ENCODE measurements at regions not wholly inside any gene's neighbourhood (a gene's known extent, or its start where the extent isn't known, plus 50 kb on each side); places are given as distances from the start of the nearest gene placed in this dataset.
"Not testable (repeated sequence)": the region's sequence is repeated elsewhere in the genome, so short reads cannot be mapped to it uniquely, and the experiment has no call there.

DNA sequence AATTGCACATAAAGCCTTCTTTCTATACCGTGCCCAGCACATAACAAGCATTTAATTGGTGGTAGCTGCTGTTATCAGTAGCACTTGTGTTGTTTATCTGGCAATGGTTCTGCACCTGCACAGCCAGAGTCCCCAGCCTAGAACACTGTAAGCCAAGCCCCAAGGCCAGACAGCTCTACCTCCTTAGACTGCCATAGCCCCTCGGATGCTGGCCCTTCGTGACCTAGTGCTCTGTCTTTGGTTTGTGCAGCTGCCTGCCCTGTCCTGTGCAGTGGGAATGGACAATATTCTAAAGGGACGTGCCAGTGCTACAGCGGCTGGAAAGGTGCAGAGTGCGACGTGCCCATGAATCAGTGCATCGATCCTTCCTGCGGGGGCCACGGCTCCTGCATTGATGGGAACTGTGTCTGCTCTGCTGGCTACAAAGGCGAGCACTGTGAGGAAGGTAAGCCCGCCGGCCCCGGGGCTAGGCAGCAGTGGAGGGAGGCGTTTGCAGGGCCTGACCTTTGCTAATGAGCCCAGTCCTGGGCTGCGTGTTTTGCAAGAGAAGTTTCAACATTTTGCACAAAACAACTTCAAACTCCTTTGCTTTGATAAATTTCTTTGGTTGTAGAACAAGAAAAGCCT lies 173.3 kb upstream of the WWC1 start:
- DNase-seq = no peak

DNA sequence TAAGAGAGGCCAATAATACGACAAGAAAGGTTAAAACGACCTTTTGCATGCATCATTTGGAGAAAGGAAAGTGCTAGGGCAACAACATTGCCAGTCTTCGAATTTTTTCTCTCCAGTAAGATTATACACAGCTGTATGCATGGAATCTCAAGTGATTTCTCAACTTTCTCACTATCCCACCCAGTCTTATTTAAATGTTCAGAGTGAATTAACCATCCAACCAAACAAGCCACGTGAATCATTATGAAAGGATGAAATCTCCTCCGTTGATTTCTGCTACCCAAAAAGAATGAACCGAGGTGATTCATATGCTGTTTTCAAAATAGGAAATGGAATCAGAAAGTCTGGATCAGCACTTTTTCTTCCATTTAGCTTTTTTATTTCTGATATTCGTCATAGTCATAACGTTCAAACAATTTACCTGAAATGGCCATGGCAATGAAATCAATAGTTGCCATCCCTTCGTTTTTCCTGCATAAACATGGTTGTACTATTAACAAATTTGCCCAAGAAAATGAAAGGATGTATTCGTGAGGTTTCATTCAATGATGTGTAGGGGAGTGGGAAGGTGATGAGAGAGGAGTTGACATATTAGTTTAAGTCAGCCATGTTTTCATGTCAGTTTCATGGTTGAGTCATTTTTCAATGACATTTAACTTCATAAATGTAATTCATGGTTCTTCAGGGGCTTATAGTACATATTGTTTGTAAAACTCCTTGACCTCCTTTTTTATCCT lies 170.9 kb upstream of the WWC1 start:
- DNase-seq = no peak

DNA sequence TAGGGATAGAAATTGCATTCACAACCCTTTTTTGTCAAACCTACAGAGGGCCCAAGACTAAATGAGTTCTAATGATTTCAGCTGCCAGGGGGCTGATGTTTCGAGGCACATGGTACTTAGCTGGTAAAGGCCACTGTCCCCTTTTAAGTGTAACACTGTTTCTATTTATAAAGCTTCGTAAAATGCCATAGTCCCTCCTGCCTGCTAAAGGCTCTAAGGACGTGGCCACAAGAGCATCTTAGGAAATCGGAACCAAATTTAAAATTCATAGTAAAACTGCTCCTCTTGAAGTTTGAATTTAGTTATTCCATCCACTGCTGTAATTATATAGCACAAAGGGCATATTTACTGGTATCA lies 170.3 kb upstream of the WWC1 start:
- DNase-seq = no peak

DNA sequence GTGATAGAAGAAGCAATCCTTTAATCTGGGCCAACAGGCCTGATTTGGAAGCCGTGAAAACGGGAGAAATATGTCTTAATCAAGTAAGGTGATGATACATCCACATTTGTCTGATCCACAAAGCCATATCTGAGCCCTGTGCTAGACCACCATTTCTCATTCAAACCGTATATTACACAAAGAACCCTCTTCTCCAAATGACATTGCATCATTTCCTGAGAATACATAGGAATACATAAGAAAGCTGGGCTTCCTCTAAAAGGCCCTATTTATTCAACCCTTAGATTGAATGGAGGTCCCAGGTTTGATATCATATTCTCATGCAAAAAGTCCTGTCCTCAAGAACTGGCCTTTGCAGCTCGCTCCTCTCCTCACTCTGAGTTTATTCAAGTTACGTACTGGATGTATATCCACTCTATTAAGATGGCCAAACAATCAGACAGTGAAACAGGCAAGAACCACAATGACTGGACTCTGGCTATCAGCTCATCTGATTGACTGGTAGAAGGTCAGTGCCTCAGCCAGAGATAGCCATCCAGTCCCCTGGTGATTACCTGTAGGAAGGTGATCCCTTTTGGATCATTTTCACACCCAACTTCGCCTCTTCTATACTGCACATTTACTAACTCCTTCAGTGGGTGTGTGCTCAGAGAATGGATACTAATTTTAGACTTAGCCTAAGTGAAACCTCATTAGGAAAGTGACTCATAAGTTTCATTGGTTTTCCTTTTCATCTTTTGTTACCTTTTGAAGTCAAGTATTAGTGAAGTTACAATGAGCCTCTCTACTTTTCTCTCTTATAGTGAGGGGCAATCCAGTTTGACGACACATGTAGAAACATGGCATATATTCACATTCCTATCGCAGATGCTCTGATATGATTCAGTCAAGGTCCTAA lies 167.6 kb upstream of the WWC1 start:
- DNase-seq = no peak

DNA sequence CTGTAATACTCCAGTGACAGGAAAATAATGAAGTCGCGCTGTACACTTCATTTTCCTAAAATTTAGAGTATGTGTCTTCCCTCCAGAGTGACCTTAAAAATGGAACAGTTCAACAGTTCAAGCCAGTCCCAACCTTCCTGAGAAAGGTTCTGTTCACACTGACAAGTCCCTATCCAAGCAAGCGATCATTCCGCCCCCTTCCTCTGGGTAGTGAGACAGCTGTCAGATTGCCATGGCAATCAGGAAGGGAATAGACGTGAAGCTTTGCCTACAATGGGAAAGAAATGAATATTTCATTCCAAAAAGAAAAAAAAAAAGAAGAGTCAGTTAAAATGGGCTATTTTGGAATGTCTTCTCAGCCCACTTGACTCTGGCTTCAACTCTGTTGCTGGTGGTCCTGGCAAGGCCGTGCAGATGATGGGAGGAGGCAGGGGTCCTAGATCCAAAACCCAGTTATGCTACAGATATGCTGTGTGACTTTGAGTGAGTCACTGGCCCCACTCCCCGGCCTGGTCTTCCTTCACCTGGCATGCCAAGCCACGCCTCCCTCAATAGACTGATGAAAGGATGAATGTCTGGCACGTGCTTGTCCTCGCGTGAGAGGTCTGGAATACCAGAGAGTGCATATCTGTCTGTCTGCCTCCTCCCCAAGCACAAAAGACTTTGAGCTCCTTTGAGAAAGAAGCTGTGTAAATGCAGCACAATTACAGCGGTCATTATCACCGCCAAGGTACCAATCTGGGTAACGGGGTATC lies 165.8 kb upstream of the WWC1 start:
- DNase-seq = no peak

DNA sequence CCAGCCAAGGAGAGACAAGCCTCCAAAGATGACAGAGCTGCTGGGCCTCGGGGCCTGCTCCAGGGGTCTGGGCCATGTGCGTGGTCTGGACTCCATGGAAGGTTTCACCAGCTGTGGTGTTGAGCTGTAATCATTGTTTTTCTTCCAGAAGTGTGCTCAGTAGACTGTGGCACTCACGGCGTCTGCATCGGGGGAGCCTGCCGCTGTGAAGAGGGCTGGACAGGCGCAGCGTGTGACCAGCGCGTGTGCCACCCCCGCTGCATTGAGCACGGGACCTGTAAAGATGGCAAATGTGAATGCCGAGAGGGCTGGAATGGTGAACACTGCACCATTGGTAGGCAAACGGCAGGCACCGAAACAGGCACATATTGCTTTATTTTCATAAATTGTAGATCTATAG lies 164.8 kb upstream of the WWC1 start:
- no peak for DNase-seq

DNA sequence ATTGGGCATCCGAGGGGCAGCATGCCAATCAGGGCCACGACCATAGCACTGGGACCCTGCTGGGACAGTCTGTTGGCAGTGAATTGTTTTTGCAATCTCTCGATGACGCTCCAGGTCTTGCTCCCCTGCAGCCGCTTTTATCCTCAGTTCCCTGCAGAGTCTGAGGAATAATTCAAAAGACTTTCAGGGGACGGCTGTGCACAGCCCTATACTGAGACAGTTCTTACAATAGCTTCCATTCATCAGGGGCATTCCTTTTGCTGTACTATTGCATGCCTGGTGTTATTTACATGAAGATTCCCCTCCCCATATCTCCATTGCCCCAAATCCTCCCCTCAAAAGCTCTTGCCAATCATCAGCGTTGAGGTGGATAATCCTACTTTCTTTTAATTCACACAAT lies 163.3 kb upstream of the WWC1 start:
- no peak for DNase-seq

DNA sequence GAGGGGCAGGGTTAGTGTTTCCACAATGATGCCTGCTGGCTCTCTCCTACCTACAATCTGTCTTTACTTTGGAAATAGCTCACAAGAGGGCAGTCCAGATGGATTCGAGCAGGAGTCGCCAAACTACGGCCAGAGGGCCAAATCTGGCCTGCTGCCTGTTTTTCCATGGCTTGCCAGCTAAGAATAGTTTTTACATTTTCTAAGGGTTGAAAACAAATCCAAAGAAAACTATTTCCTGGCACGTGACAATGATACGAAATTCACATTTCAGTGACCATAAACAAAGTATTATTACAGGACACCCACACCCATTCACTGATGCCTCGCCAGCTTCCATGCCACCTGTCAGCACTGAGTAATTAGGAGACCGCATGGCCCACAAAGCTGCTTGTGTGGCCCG lies 162.9 kb upstream of the WWC1 start:
- no peak for DNase-seq

DNA sequence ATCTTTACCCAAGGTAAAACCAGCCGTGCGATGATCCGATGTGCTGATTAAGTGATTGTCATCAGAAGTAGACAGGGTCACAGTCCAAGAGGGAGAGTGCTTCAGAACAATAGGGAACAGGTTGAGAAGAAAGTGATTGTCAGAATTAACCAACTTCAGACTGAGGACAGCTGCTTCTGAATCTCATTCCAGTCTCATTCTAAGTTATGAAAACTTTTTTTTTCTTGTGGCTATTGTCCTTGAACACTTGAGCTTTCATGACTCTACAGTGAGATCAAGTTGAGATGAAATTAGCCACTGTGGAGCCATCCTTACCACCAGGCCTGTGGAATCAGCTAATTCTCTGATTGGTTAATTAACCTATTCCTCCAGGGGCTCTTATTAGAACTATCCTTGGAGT lies 159.9 kb upstream of the WWC1 start:
- DNase-seq = no peak

DNA sequence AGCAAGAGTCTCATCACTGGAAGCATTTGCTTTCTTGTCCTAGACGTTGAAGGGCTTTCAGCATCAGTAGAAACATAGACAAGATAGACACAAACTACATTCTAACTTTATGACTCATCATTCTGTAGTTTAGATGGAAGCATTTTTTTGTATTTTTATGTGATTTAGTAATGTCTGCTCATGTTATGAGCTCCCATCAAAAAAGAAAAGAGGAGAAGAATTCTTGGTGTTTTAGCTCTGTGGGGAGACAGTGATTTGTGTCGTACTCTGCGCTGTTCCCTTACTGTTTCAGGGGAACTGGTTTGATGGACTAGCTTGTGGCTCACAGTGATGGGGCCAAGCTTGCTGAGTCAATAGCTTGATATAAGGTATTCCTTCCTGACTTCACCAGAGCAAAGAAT lies 159.2 kb upstream of the WWC1 start:
- no peak for DNase-seq

DNA sequence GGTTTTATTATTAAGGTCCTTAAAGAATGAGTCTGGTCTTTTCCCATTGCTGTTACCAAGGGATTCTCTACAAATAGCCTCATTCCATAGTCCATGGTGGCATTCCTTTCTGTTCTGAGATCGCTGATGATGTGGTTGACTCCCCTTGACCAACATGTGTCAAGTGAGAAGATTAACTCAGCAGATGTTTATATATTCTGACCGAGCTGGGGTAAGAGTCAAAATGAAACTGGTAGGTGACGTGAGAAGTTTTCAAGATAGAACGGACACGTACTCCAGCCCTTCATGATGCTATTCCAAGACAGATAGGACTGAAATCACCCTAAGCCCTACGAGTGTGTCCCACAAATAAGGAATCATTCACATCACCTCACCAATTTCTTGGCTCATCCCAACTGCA lies 155.5 kb upstream of the WWC1 start:
- no peak for DNase-seq

DNA sequence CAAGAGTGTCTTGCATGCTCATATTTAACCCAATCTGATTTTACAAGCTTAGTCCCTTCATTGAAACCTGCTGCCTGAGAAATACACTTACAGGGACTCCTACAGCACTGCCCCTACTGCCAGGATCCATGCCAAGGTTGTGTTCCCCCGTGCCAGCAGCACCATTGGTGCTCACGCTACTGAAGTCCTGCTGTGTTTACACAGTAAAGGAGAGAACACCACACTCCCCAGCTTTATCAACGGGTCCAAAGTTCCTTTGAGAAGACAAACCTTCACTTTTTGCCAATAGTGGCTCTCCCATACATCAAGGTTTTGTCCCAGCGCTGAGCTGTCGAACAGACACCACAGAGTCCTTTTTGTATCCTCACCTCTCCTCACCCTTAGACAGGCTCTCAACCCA lies 155.1 kb upstream of the WWC1 start:
- no peak for DNase-seq

DNA sequence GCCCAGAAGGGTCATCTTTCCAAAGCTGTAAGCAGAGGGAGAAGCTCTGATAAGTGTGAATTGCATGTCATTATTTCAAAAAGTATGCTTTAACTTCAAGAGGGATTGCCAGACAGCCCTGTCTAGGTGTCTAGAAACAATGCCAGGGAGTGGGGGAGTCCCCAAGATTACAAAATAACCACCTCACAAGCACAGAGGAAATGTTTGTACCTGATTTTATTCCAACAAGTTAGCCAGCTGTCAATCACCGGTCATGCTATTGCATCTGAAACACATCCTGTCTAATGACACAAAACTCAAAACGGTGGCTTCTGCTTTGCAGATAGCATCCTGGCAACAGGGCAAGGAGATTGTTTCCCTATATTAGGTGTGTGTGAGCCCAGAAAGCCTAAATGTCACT lies 154.2 kb upstream of the WWC1 start:
- no peak for DNase-seq

DNA sequence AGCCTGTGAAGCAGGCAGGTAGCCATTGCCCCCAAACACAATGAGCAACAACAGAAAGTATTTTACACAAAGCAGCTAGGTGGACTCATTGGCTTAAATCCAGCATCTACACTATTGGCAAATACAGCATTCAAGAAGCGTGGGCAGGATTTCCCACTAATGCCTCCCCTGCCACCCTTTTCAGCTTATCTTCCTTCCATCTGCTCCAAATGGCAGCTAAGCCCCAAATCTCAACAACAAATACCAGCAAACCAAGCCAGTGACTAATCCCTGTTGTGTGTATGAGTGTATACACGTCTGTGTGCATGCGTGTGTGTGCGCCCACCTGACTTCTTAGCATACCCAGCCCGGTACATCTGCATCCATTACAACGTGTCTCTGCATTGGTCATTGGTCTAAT lies 151.2 kb upstream of the WWC1 start:
- DNase-seq = no peak

DNA sequence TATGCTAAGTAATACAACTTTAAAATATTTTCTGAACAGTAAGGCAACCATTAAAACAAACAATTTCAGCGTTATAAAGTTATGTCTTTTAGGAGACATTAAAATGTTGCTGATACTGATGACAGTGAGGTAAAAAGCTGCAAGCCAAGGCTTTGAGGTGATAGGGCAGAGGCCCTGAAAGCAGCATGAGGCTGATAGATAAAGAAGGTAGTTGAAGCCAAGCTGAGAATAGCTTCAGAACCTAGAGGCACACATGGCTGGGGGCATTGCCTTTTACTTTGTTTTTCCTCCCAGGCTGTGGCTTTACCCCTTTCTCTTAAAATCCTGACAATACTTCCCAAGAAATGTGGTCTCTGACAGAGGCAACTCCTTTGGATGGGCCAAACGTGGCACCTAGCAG lies 149.0 kb upstream of the WWC1 start:
- no peak for DNase-seq

DNA sequence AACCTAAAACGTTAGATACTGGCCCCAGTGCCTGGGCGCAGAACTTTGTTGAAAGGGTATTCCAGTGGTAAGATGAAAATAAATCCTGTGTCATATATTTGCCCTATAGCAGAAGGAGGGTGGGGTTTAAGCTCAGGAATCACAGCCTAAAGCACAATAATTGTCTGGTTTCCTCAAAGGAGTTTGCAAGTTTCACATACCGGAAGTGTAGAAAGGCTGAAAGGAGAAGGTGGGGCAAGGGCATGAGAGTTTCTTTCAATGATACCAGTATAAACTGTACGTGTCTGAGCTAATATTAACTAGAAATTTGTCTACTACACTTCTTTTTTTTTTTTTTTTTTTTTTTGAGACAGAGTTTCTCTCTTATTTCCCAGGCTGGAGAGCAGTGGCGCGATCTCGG lies 147.9 kb upstream of the WWC1 start:
- not testable (repeated sequence) for DNase-seq

DNA sequence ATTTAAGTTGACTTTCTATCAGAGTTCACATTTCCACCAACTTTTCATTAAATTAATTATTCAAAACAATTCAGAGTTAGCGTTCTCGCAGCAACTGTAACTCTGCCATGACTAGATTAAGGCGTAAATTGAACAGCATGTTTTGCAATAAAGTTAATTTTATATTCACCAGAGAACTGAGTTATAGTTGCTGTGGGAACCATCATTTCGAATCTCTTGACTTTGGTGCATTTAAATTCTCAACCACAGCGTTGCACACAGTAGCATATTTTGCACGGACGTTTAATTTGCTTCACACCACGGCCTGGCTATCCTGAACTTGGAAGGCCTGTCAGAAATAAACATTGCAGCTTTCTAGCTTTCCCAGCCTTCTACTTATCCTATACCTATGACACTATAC lies 144.3 kb upstream of the WWC1 start:
- no peak for DNase-seq

DNA sequence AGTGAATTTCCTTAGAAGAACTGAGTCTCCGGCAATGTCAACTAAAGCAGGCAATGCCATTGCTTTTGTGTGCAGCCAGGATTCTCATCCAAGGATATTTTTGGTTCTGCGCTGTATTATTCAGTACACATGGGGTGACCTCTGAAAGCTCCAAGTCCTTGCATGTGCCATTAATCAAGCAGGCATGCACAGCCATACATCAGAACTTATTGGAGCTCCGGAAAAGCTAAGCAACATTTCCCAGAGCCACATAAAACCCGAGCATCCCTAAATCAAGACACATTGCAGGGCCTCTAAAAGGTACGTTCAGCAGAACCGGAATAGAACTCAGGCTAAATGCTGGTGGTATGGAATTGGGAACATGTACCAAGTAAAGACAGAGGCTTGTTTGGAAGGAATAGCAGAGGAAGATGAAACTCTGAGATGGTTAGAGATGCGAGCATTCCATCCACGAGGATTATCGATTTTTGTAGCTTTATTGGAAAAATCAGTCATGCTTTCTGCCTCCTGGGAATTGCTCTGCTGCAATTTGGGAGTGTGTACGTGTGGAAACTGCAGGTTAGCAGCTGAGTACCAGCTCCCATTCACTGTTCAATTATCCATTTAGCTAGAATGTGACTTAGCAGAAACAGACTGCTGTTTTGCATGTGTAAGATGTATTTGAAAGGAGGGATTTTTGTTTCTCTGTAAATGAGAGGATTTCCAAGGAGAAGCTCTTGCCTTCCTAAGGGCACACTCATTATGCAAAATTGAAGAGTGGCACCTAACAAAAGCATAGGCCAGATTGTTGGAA lies 143.7 kb upstream of the WWC1 start:
- no peak for DNase-seq

DNA sequence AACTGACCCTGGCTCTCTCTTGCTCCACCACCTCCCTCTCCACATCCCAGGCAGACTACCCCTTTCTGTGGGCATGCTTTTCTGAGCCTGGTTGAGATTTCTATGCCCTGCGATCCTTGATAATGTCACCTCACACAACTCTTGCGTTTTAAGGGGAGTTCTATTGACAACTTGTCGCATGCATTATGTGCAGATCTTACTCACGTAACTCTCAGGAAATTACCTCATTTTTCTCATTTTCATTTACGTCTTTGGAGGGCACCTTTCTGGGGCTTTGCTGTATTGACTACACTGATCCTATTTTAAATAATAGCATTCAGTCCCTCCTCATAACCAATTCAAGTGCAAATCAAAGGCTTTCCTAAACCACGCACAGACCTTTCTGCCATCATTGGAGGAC lies 140.4 kb upstream of the WWC1 start:
- no peak for DNase-seq

DNA sequence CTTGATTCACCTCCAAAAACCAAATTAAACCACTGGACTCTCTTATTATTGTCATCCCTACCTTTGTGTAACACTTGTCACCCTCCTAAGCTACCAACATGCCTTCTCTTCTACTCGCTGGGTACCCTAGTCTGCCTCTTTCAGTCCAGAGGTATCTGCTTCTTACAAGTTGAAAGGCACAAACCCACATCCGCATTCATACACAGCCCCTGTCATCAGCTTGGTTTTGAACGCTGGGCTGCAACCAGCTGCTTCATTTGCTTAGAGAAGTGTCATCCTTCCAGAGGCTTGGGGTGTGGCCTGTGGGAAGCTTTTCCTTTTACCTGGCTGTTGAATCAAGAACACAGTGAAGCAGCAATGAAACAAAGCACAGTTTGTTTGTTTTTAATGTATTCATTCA lies 138.8 kb upstream of the WWC1 start:
- no peak for DNase-seq

DNA sequence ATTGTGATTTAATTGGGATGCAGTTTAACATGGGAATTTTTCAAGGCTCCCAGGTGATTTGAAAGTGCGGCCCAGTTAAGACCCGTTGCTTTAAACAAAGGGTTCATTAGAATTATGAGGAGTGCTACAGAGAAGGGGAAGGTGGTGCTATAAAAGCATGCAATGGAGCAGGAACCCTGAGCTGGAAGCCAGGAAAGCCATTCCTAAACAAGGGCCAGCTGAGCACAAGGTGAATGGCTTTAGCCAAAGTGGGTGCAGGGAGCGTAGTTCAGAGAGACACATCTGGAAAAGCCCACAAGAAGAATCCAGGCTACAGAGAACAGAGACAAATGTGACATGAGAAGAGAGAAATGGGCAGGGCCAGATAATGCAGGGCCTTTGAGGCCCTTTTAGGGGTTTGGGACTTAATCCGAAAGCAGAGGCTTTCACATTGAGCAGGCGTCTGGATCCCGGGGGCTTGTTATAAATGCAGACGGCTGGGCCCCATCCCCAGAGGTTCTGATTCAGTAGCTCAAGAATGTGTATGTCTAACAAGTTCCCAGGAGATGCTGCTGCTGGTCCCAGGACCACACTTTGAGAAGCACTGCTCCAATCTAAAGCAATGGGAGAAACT lies 138.1 kb upstream of the WWC1 start:
- DNase-seq = no peak

DNA sequence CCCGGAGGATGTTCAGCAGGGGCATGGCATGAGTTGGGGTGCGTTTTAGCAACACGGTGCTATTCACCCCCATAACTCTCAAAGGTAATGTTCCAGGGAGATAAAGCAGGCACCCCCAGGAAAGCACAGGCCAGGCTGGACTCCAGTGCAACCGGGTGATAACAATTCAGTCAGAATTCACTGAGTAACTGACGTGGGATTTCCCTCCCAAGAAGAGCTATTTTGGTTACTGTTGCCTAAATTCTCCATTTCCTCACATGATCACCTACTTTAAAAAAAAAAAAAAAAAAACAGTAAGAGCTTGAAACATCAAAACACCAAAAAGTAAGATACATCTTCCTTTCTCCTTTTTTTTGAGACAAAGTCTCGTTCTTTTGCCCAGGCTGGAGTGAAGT lies 137.6 kb upstream of the WWC1 start:
- DNase-seq = no peak

Data from midbrain (tissue), 1 donor.